Lower leg skin (tissue), 3 donors: ENCODE measurements at regions not wholly inside any gene's neighbourhood (a gene's known extent, or its start where the extent isn't known, plus 50 kb on each side); places are given as distances from the start of the nearest gene placed in this dataset.

ENCODE experiments used
- CTCF ChIP-seq, 3 donors: fragments of 450-650 bp; IDR thresholded peaks; one replicate each; pipeline ENCODE4 v1.5.1; 2016; ENCODE audit warnings: antibody characterized with exemption in 3 of 3, mild to moderate bottlenecking in 3 of 3, moderate library complexity in 2 of 3
- POLR2A ChIP-seq, 2 donors: fragments of 450-650 bp; IDR thresholded peaks; one replicate each; pipeline ENCODE4 v1.6.1; 2016 to 2017; ENCODE audit warnings: antibody characterized with exemption in 2 of 2, mild to moderate bottlenecking in 1 of 2, moderate library complexity in 1 of 2

GRCh38 chr2:226600802-226601201, 198.8 kb downstream of the IRS1 start:
- TF ChIP-seq POLR2A (IDR thresholded peaks at IDR 0.05) (no peak), CTCF (IDR thresholded peaks at IDR 0.05) (no peak)
